Stimulated activated CD4-positive, alpha-beta T cell treated with anti-CD3 and anti-CD28 coated beads, TNF-alpha, amount 100 ng/mL, for 1 hour (primary cell): ENCODE measurements at regions not wholly inside any gene's neighbourhood (a gene's known extent, or its start where the extent isn't known, plus 50 kb on each side); places are given as distances from the start of the nearest gene placed in this dataset.
A peak's percentile ranks its signal among the peaks of the same experiment; 100 is the strongest.

ENCODE experiments used
- DNase-seq, 3 donors: peaks; one replicate each; pipeline ENCODE4 v3.0.0-alpha.2; 2020; ENCODE audit warnings: low read depth in 3 of 3, low spot score in 1 of 3

DNA sequence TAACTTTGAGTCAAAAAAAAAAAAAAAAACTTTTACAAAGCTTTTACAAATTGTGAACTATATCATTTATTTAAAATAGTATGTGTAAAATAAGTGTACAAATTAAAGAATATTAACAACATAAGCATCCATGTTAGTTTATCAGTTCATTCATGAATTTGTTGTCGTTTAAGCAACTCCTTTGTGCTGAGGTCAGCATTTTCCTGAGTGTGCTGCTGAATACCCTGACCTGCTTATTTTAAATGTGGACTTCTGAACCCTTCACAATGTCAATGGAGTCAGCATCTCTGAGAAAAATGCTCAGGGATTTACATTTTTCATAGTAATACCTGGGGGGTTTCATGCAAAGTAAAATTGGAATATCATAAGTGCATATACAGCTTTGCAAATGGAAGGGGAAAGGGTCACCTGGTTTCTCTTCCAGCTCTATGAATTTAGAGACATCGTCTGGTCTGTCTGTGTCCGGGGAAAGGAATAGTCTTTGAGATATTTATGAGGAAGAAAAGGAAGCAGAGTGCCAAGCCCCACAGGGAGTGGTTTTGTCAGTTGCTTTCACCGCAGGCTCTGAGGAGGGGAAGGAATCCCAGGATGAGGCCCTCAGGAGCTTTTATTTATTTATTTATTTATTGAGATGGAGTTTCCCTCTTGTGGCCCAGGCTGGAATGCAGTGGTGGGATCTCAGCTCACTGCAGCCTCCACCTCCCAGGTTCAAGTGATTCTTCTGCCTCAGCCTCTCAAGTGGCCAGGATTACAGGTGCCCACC is 125.5 kb upstream of the SVIL start:
- no peak for DNase-seq

- no peak for DNase-seq
Observed at GRCh38 chr10:29757551-29758297, 123.0 kb upstream of the SVIL start.

DNA sequence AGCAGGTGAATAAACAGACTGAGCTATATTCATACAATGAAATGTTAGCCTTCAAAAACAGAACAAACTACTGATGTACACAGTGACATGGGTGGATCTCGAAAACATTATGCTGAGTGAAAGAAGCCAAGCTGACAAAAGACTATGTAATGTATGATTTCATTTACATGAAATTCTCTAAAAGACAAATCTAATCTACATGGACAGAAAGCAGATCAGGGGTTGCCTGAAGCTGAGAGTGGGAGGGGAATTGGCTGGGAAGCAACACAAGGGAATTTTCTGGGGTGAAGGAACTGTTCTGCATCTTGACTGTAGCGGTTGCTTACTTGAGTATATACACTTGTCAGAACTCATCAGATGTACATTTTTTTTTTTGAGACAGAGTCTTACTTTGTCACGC is 121.7 kb upstream of the SVIL start:
- no peak for DNase-seq

DNA sequence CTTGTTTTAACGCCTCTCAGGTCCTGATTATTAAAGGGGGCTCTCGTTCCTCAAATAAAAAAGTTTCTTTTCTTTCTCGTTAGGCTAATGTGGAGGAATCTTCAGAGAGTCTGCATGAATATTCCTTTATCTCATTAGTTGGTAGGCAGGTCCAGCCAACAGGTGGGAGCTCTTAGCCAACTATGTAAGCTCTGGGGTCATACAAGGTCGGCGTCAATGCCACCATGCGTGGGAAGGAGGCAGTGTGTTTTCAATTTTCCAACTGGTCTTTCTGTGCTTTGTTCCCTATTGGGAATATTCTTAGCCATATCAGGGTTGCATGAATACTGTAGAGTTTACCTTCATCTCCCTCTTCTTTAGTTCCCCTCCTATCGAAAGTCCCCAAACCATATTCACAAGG is 118.5 kb upstream of the SVIL start:
- no peak for DNase-seq

GRCh38 chr10:29751684-29752083 is 116.9 kb upstream of the SVIL start:
- no peak for DNase-seq

DNA sequence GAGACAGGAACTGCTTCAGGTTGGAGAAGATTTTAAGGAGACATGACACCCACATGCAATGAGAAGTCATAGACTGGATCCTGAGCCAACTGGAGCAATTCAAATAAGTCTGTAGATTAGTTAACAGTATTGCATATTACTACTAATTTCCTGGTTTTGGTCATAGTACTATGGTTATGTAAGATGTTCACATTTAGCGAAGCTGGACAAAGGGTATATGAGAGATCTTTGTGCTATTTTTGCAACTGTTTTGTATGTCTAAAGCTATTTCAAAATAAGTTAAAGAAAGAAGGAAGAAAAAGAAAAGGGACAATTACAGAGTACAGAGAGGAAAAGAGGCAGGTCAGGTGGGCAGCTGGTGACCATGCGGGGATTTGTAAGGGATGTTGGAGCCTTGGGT is 116.5 kb upstream of the SVIL start:
- no peak for DNase-seq

GRCh38 chr10:29749150-29749549 is 114.4 kb upstream of the SVIL start:
- no peak for DNase-seq

DNA sequence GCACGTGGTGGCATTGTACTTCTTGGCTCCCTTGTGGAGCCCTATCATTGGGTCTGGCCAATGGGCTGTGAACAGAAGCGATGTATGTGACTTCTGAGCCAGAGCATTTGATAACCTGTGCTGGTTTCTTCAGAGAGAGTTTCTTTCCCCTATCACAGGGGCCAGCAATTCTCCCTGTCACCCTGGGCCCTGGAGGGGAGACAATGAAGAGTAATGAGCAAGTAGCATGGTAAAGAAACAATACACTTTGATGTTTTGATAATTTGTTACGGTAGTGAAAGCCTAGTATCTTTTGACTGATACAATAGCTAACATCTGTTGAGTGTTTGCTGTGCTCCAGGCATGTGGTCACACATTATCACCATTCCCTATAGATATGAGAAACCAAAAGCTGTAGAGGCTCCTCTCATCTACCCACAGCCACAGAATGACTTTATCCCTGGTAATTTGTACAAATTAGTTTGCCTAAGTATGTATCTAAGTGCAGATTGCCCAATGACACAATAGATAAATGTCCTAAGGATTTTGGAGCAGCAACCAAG is 113.4 kb upstream of the SVIL start:
- no peak for DNase-seq

DNA sequence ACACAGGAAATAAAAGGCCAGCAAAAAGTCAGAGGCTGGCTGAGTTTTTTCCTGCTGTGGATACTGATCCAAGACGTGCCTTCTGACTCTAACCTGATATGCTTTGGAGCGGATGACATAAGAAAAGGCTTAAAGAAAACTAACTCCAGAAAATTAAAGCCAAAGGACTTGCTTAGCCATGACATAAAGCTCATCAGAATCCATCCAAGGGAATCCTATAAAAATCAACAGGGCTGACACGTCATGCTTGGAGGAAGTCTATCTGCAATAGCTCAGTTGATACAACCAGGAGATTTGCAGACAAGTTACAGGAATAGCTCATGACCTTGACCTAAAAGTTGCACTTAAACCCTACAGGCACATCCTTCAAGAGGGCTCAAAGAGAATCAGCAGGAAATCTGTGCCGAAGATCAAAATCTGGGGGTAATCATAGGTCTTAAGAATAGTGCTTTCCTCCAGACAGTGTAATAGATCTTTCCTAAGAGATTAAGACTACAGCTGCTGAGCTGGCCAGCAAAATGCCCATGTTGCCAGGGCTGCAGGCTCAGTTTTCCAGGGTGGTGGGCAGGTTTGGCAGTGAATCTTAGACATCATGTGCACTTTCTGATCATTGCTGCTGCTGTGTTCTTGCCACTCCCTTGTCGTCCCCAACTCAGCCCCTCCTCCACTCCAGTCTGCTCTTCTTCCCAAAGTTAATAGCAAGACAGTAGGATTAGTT is 111.5 kb upstream of the SVIL start:
- DNase-seq = no peak

- DNase-seq = no peak
Observed at GRCh38 chr10:29740981-29741545, 106.3 kb upstream of the SVIL start.

DNA sequence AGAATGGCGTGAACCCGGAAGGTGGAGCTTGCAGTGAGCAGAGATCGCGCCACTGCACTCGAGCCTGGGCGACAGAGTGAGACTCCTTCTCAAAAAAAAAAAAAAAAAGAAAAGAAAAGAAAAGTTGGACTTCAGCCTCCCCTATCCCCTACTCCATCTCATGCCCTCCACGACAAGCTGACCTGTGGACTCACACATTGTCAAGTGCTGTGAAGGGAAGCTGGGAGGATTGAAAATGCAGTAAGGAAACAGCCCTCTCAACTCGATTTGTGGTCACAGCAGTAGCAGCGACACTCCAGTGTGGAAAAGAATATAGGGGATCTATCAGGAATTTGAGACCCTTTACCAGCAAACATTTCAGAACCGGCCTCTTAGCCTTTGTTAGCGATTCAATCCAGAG is 103.6 kb upstream of the SVIL start:
- no peak for DNase-seq

DNA sequence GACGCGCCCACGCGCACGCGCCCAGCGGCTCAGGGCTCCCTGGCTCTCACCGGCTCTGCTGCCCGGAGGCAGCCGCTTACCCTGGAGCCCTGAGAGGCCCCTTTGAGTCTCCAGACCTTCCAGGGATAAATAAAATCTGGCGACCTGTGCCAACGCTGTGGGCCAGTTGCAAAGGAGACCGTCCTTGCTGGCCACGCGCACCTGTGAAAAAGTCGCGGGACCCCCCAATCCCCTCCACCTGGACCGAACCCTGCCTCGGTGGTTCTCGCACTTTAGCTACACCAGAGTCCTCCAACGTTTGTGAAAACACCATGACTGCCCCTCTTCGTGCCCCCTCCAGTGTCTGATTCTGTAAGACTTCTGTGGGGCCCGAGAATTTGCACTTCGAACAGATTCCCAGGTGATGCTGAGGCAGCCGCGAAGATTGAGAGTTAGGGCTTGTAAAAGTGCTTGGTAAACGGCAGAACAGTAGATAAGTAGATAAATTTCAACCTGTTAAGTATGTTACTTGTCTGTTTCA is 102.4 kb upstream of the SVIL start:
- no peak for DNase-seq

- DNase-seq = no peak
Observed at GRCh38 chr10:29736366-29737073, 101.7 kb upstream of the SVIL start.

- peak; percentile 57 to 81 (median 73) for DNase-seq
Observed at GRCh38 chr10:29735628-29736365, 101.0 kb upstream of the SVIL start.

DNA sequence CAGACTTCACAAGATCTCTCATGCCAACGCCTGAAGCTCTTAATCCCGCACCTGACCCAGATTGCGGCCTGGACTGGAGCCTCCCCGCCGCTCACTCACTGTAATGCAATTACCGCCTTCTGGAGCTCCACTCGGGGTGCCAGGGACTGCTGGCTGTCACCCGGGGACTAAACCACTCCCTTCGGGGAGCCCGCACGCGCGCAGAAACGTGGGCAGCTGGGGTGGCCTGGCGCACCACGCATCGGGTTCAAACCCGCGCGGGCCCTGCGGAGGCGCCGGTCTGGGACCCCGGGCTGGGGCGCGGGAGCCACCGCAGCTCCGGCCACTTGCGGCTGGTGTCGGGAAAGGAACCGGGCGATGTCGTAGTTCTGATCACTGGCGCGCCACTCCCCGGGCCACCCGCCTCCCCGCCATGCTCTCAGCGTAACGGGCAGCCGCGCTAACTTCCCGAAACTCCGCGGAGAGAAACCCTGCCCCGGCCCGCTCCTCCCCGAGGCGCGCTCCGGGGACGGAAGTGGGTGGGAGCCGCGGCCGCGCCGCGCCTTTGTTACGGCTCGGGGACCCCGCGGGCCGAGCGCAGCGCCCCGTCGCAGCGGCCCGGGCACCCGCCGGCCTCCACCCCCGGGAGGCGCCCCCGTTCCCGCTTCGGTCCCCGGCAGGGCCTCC is 100.3 kb upstream of the SVIL start:
- DNase-seq = peak in 2 of 3 donors; percentile 13 to 41

DNA sequence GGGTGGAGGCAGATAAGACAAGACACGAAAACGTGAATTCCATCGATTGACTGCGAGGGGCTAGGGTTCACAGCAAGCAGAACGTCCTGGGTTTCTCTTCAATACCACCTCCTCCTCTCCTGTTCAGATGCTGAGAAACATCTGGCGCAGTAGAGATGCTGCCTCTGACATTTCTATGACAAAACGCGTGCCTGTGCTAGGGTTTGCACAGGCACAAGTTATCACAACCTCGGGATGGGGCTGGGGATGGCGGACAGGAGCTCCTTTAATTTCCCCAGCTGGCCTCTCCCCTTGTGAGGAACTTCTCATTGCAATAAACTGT is 99.8 kb upstream of the SVIL start:
- DNase-seq = no peak

DNA sequence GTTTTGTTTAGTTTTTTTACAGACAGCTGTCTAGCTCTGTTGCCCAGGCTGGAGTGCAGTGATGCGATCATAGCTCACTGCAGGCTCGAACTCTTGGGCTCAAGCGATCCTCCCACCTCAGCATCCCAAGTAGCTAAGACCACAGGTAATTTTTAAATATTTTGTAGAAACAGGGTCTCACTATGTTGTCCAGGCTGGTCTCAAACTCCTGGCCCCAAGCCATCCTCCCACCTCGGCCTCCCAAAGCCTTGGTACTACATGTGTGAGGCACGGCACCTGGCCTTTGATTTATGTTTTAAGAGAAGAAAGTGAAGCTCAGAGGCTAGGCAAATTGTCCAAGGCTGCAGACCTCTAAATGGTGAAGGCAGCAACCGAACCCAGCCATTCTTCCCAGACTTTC is 98.6 kb upstream of the SVIL start:
- no peak for DNase-seq

DNA sequence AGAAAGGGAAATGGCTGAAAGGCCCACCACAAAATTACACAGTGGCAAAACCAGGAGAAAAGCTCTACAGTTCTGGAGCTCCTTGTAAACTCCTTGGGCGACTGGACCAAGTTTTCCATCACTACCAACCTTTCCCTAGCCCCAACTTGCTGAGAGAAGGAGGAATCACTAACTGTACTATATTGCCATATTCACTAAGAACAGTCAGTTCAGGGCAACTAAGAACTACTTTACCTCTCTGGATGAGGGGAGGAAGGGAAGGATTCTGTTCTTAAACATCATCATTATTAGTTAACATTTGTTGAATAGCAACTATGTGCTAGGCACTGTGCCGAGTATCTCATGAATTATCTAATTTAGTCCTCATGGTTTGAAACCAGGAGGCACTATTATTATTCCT is 98.1 kb upstream of the SVIL start:
- DNase-seq = no peak

GRCh38 chr10:29731760-29732159 is 97.0 kb upstream of the SVIL start:
- DNase-seq = no peak

- DNase-seq = no peak
Observed at GRCh38 chr10:29730969-29731368, 96.2 kb upstream of the SVIL start.
